OCI-LY1 (cell line): ENCODE measurements at regions not wholly inside any gene's neighbourhood (a gene's known extent, or its start where the extent isn't known, plus 50 kb on each side); places are given as distances from the start of the nearest gene placed in this dataset.

Source experiments
- H2AFZ ChIP-seq: fragments of 200-600 bp; sonication (generic), shearing (Covaris generic); 2 replicates; pipeline ENCODE4 v1.6.0; 2014; ENCODE audit warnings: antibody characterized with exemption, mild to moderate bottlenecking, low read length
- H3F3A ChIP-seq: fragments of 200-600 bp; sonication (generic), shearing (Covaris generic); 2 replicates; pipeline ENCODE4 v1.6.0; 2014; ENCODE audit warnings: mild to moderate bottlenecking, antibody characterized with exemption, low read length, moderate library complexity; ENCODE audit not compliant: insufficient read depth
- H3K27ac ChIP-seq: fragments of 200-600 bp; sonication (generic); 2 replicates; pipeline ENCODE4 v1.5.1; 2014; ENCODE audit warnings: low read length, mixed run types, mild to moderate bottlenecking, low read depth; ENCODE audit not compliant: poor library complexity, severe bottlenecking
- H3K27me3 ChIP-seq: fragments of 200-600 bp; sonication (generic); 2 replicates; pipeline ENCODE4 v1.6.0; 2014; ENCODE audit warnings: antibody characterized with exemption, mild to moderate bottlenecking, low read length, moderate library complexity; ENCODE audit not compliant: insufficient read depth
- H3K36me3 ChIP-seq: fragments of 200-600 bp; sonication (generic); 2 replicates; pipeline ENCODE4 v1.6.1; 2014; ENCODE audit warnings: mild to moderate bottlenecking, antibody characterized with exemption, low read length, moderate library complexity, mixed read lengths; ENCODE audit not compliant: insufficient read depth
- H3K4me1 ChIP-seq: fragments of 200-600 bp; sonication (generic); 2 replicates; pipeline ENCODE4 v1.5.1; 2014; ENCODE audit warnings: mild to moderate bottlenecking, low read length, moderate library complexity; ENCODE audit not compliant: insufficient read depth, severe bottlenecking
- H3K4me2 ChIP-seq: fragments of 200-600 bp; sonication (generic), shearing (Covaris generic); 2 replicates; pipeline ENCODE4 v1.6.1; 2014; ENCODE audit warnings: low read length
- H3K4me3 ChIP-seq: fragments of 200-600 bp; sonication (generic); 2 replicates; pipeline ENCODE4 v1.5.1; 2014; ENCODE audit warnings: low read length, low read depth, mild to moderate bottlenecking, mixed read lengths; ENCODE audit not compliant: poor library complexity, severe bottlenecking
- H3K79me2 ChIP-seq: fragments of 200-600 bp; shearing (Covaris generic); 2 replicates; pipeline ENCODE4 v1.6.1; 2016; ENCODE audit warnings: mixed run types, low read length, mixed read lengths; ENCODE audit not compliant: insufficient read depth
- H3K9ac ChIP-seq: fragments of 200-600 bp; sonication (generic), shearing (Covaris generic); 2 replicates; pipeline ENCODE4 v1.6.1; 2014; ENCODE audit warnings: mild to moderate bottlenecking, low read length, mixed read lengths
- H3K9me2 ChIP-seq: fragments of 200-600 bp; sonication (generic), shearing (Covaris generic); 2 replicates; pipeline ENCODE4 v1.6.1; 2014; ENCODE audit warnings: low read depth, mild to moderate bottlenecking, low read length, mixed read lengths
- H3K9me3 ChIP-seq: fragments of 200-600 bp; shearing (Covaris generic); 2 replicates; pipeline ENCODE4 v1.6.1; 2014; ENCODE audit warnings: low read length, mixed read lengths
- H4K20me1 ChIP-seq: fragments of 200-600 bp; sonication (generic), shearing (Covaris generic); 2 replicates; pipeline ENCODE4 v1.6.0; 2016; ENCODE audit warnings: mild to moderate bottlenecking, low read length; ENCODE audit not compliant: insufficient read depth
- CTCF ChIP-seq: fragments of 200-600 bp; sonication (generic), shearing (Covaris generic); IDR thresholded peaks from 2 replicates; pipeline ENCODE4 v1.5.1; 2017; ENCODE audit warnings: mild to moderate bottlenecking, antibody characterized with exemption, low read length, moderate library complexity, mixed read lengths
- EZH2 ChIP-seq: fragments of 200-600 bp; sonication (generic), shearing (Covaris generic); IDR thresholded peaks from 2 replicates; pipeline ENCODE4 v1.8.0; 2017; ENCODE audit warnings: borderline replicate concordance, mixed run types, mild to moderate bottlenecking, antibody characterized with exemption, low read length, moderate library complexity, mixed read lengths

- TF ChIP-seq EZH2 (no peak), CTCF (no peak)
- H3K4me1 ChIP-seq, result no peaks in the 10 kb centered on the region
- H3K9me2 ChIP-seq, result no peaks in the 10 kb centered on the region
- H3K27ac ChIP-seq, result no peak overlapping the region
- H3K4me3 ChIP-seq, result no peak overlapping the region
- H3K79me2 ChIP-seq, result no peaks in the 10 kb centered on the region
- no peaks in the 10 kb centered on the region; the same call in 1 of the 2 replicates for H3K36me3 ChIP-seq
- H3F3A ChIP-seq, result no peaks in the 10 kb centered on the region
- H3K9me3 ChIP-seq, result peaks cover 12% of the 10 kb centered on the region; the same call in 1 of the 2 replicates
- no peak overlapping the region for H2AFZ ChIP-seq
- H3K27me3 ChIP-seq, result peaks cover 5% of the 10 kb centered on the region; the same call in 1 of the 2 replicates
- no peaks in the 10 kb centered on the region for H4K20me1 ChIP-seq
- H3K9ac ChIP-seq, result no peak overlapping the region
- H3K4me2 ChIP-seq, result no peak overlapping the region
Observed at GRCh38 chr2:10252661-10253060, 50.0 kb upstream of the HPCAL1 start.
